CD14-positive monocyte (primary cell): ENCODE measurements at regions not wholly inside any gene's neighbourhood (a gene's known extent, or its start where the extent isn't known, plus 50 kb on each side); places are given as distances from the start of the nearest gene placed in this dataset.

Experiments
- DNase-seq, 3 donors: peaks; one replicate each; pipeline ENCODE4 v3.0.0-alpha.2; 2011 to 2022
- H2AFZ ChIP-seq: 2 replicates; pipeline ENCODE4 v1.6.0; 2012; ENCODE audit warnings: mild to moderate bottlenecking, low read depth, low read length, inconsistent platforms; ENCODE audit not compliant: insufficient read depth, poor library complexity, severe bottlenecking
- H3K27ac ChIP-seq, 2 donors: 1 replicate in 1 of 2; 2 replicates in 1 of 2; pipeline ENCODE4 v1.5.1; 2012 to 2013; ENCODE audit warnings: low read length in 2 of 2, control low read depth in 1 of 2, inconsistent platforms in 1 of 2, low read depth in 1 of 2, mild to moderate bottlenecking in 1 of 2
- H3K27me3 ChIP-seq, 2 donors: one replicate each; pipeline versions ENCODE4 v1.6.0 to v1.6.1; 2011 to 2013; ENCODE audit warnings: low read length in 2 of 2; ENCODE audit not compliant: control insufficient read depth in 2 of 2, insufficient read depth in 2 of 2
- H3K36me3 ChIP-seq, 2 donors: replicated peaks in 1 of 2; 1 replicate in 1 of 2; 2 replicates in 1 of 2; pipeline versions ENCODE4 v1.5.1 to v1.6.1; 2012 to 2013; ENCODE audit warnings: low read length in 2 of 2, control low read depth in 1 of 2, inconsistent platforms in 1 of 2, mild to moderate bottlenecking in 1 of 2; ENCODE audit not compliant: insufficient read depth in 2 of 2, control insufficient read depth in 1 of 2
- H3K4me1 ChIP-seq, 2 donors: 1 replicate in 1 of 2; 2 replicates in 1 of 2; pipeline versions ENCODE4 v1.5.1 to v1.6.1; 2012 to 2013; ENCODE audit warnings: low read length in 2 of 2, control low read depth in 1 of 2, inconsistent platforms in 1 of 2, mild to moderate bottlenecking in 1 of 2, moderate library complexity in 1 of 2; ENCODE audit not compliant: insufficient read depth in 2 of 2, control insufficient read depth in 1 of 2
- H3K4me2 ChIP-seq: replicated peaks from 2 replicates; pipeline ENCODE3; 2012; ENCODE audit warnings: low read length, moderate library complexity, mild to moderate bottlenecking; ENCODE audit not compliant: poor library complexity, severe bottlenecking; ENCODE audit errors: extremely low read depth
- H3K4me3 ChIP-seq, 3 experiments: fragments of 200-600 bp in 1 of 3; sonication (generic) in 1 of 3; replicated peaks in 1 of 3; 1 replicate in 2 of 3; 2 replicates in 1 of 3; pipeline ENCODE4 v1.5.1; 2011 to 2013; ENCODE audit warnings: low read length in 3 of 3, mild to moderate bottlenecking in 3 of 3, control low read depth in 2 of 3, low read depth in 2 of 3, inconsistent platforms in 1 of 3, moderate library complexity in 1 of 3
- H3K79me2 ChIP-seq: 2 replicates; pipeline ENCODE4 v1.6.0; 2012; ENCODE audit warnings: mild to moderate bottlenecking, control low read depth, inconsistent platforms, low read length, moderate library complexity; ENCODE audit not compliant: insufficient read depth
- H3K9ac ChIP-seq: 2 replicates; pipeline ENCODE4 v1.6.0; 2017; ENCODE audit warnings: low read length, mild to moderate bottlenecking; ENCODE audit not compliant: insufficient read depth, poor library complexity, severe bottlenecking
- H3K9me3 ChIP-seq, 2 donors: replicated peaks in 1 of 2; 1 replicate in 1 of 2; 2 replicates in 1 of 2; pipeline versions ENCODE4 v1.5.1 to v1.6.1; 2012 to 2013; ENCODE audit warnings: low read length in 2 of 2, control low read depth in 1 of 2; ENCODE audit not compliant: control insufficient read depth in 1 of 2, insufficient read depth in 1 of 2
- H4K20me1 ChIP-seq: 2 replicates; pipeline ENCODE4 v1.6.0; 2012; ENCODE audit warnings: mild to moderate bottlenecking, low read length, control low read depth, moderate library complexity; ENCODE audit not compliant: insufficient read depth
- H3K27ac Mint-ChIP-seq, 7 donors: one replicate each; pipeline ENCODE4 v1.8.0; 2020; ENCODE audit warnings: mild to moderate bottlenecking in 7 of 7, mixed read lengths in 7 of 7, moderate library complexity in 6 of 7, inconsistent platforms in 2 of 7
- H3K27me3 Mint-ChIP-seq, 3 donors: one replicate each; pipeline ENCODE4 v1.8.0; 2021 to 2022; ENCODE audit warnings: low read depth in 3 of 3, mild to moderate bottlenecking in 3 of 3, mixed read lengths in 3 of 3, moderate library complexity in 3 of 3, inconsistent platforms in 1 of 3
- H3K36me3 Mint-ChIP-seq, 2 donors: one replicate each; pipeline ENCODE4 v1.8.0; 2020; ENCODE audit warnings: mixed read lengths in 2 of 2, inconsistent platforms in 1 of 2, mild to moderate bottlenecking in 1 of 2
- H3K4me1 Mint-ChIP-seq: one replicate; pipeline ENCODE4 v1.8.0; 2020; ENCODE audit warnings: mild to moderate bottlenecking, mixed read lengths
- H3K4me3 Mint-ChIP-seq, 2 donors: one replicate each; pipeline ENCODE4 v1.8.0; 2020; ENCODE audit warnings: mild to moderate bottlenecking in 2 of 2, mixed read lengths in 2 of 2, moderate library complexity in 1 of 2
- H3K9me3 Mint-ChIP-seq, 7 donors: one replicate each; pipeline ENCODE4 v1.8.0; 2020 to 2022; ENCODE audit warnings: mixed read lengths in 7 of 7, mild to moderate bottlenecking in 6 of 7, moderate library complexity in 6 of 7, inconsistent platforms in 2 of 7
- WGBS: methylation state at CpG from one replicate; pipeline ENCODE4 v1.1.5; 2013; ENCODE audit warnings: missing lambda C conversion rate; ENCODE audit not compliant: insufficient coverage; 5-methylcytosine and 5-hydroxymethylcytosine counted together
- intact Hi-C, 2 donors: fragments of 100-400 bp; cut with micrococcal nuclease; formaldehyde crosslinking; loops; one replicate each; pipeline versions ENCODE4 v1.15.0 to v1.15.1; 2023
- TF ChIP-seq, protein P1 (sequence below): fragments of 200-600 bp; IDR thresholded peaks from one replicate; pipeline ENCODE4 v1.8.0; 2022; ENCODE audit warnings: antibody characterized with exemption, mild to moderate bottlenecking

DNA sequence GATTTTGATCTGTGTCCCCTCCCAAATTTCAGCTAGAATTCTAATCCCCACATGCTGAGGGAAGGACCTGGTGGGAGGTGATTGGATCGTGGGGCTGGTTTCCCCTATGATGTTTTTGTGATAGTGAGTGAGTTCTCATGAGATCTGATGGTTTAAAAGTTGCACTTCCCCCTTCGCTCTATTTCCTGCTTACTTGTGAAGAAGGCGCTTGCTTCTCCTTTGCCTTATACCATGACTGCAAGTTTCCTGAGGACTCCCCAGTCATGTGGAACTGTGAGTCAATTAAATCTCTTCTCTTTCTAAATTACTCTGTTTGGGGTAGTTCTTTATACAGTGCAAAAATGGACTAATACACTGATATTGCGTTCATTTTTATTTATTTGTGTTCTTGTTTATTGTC, 636.8 kb upstream of the LINC00305 start:
- no peak overlapping the region for H3K4me2 ChIP-seq
- DNase-seq: no peak
- WGBS: no CpG with 5 or more reads among the region's 4 CpGs

DNA sequence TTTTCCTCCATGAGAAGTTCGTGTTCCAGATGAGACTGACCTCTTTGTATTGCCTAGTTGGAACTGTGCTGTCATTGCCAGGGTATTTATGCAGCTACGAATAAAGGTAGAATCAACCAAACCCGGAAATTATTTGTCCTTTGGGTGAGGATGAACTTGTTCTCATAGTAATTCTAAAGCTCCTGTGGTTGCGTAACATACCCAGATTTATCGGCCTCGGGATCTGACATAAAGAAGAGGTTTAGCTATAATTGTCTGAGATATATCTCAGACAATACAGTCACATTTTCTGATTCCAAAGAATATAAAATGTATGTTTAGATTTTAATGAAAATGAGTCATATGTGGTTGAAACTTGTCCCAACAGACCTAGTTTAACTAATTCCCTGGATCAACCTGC, 628.7 kb upstream of the LINC00305 start:
- no peaks in the 10 kb centered on the region for H4K20me1 ChIP-seq
- DNase-seq: no peak
- no peaks in the 10 kb centered on the region for H3K79me2 ChIP-seq
- no peak overlapping the region for H3K27ac ChIP-seq
- TF ChIP-seq, protein P1, sequence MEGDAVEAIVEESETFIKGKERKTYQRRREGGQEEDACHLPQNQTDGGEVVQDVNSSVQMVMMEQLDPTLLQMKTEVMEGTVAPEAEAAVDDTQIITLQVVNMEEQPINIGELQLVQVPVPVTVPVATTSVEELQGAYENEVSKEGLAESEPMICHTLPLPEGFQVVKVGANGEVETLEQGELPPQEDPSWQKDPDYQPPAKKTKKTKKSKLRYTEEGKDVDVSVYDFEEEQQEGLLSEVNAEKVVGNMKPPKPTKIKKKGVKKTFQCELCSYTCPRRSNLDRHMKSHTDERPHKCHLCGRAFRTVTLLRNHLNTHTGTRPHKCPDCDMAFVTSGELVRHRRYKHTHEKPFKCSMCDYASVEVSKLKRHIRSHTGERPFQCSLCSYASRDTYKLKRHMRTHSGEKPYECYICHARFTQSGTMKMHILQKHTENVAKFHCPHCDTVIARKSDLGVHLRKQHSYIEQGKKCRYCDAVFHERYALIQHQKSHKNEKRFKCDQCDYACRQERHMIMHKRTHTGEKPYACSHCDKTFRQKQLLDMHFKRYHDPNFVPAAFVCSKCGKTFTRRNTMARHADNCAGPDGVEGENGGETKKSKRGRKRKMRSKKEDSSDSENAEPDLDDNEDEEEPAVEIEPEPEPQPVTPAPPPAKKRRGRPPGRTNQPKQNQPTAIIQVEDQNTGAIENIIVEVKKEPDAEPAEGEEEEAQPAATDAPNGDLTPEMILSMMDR: no peak
- H3K4me1 ChIP-seq: no peaks in the 10 kb centered on the region
- H3K27ac Mint-ChIP-seq: no peak overlapping the region
- peaks cover 0 to 3% (median 2%) of the 10 kb centered on the region in 3 donors for H3K27me3 Mint-ChIP-seq
- H3K9ac ChIP-seq: no peak overlapping the region
- no peaks in the 10 kb centered on the region for H3K9me3 ChIP-seq
- no peaks in the 10 kb centered on the region for H3K36me3 Mint-ChIP-seq
- H3K36me3 ChIP-seq: no peaks in the 10 kb centered on the region
- no peak overlapping the region for H3K4me3 Mint-ChIP-seq
- no peaks in the 10 kb centered on the region for H3K4me1 Mint-ChIP-seq
- WGBS: 85% methylated on average over 3 of the region's 6 CpGs
- intact Hi-C loops: no loop called here
- peaks cover 0 to 6% (median 2%) of the 10 kb centered on the region in 7 donors for H3K9me3 Mint-ChIP-seq
- H3K27me3 ChIP-seq: no peaks in the 10 kb centered on the region
- no peak overlapping the region for H3K4me2 ChIP-seq
- H2AFZ ChIP-seq: no peak overlapping the region
- no peak overlapping the region for H3K4me3 ChIP-seq

More for the DNA sequence above, 636.8 kb upstream of the LINC00305 start:
- H3K4me3 ChIP-seq: no peak overlapping the region
- no peak overlapping the region for H3K9ac ChIP-seq
- H2AFZ ChIP-seq: no peak overlapping the region
- no peaks in the 10 kb centered on the region for H3K27me3 ChIP-seq
- intact Hi-C loops: no loop called here
- Mint-ChIP-seq H3K27me3 (peaks cover 0 to 3% (median 0%) of the 10 kb centered on the region in 3 donors), H3K4me3 (no peak overlapping the region), H3K36me3 (no peaks in the 10 kb centered on the region), H3K4me1 (no peaks in the 10 kb centered on the region), H3K9me3 (peaks cover 0 to 9% (median 1%) of the 10 kb centered on the region in 7 donors), H3K27ac (no peak overlapping the region)
- no peak overlapping the region for H3K27ac ChIP-seq
- H3K36me3 ChIP-seq: no peaks in the 10 kb centered on the region
- H4K20me1 ChIP-seq: no peaks in the 10 kb centered on the region
- H3K4me1 ChIP-seq: no peaks in the 10 kb centered on the region
- H3K9me3 ChIP-seq: no peaks in the 10 kb centered on the region
- H3K79me2 ChIP-seq: no peaks in the 10 kb centered on the region
- TF ChIP-seq, protein P1: no peak
